K562 (cell line): ENCODE measurements at regions not wholly inside any gene's neighbourhood (a gene's known extent, or its start where the extent isn't known, plus 50 kb on each side); places are given as distances from the start of the nearest gene placed in this dataset.

Source experiments
- ATAC-seq: fragments of 200-7000 bp; cut with Tn5 transposase; 3 replicates; pipeline ENCODE4 v1.9.1; 2020; ENCODE audit warnings: moderate library complexity
- BruUV-seq: library from RNA; stranded (reverse); fragments of 400-500 nt; replicated peaks from 2 replicates; lab custom pipeline; 2021; lab: Mats Ljungman, UMichigan
- CTCF ChIA-PET: fragments of 300-600 bp; formaldehyde crosslinking; extraction: SDS; loops from one replicate; lab custom pipeline; 2021; ENCODE audit warnings: low intra/inter-chr PET ratio; lab: Yijun Ruan, JAX
- POLR2A ChIA-PET: fragments of 300-600, 350-650 bp; sonication (Branson Sonifier 250); formaldehyde crosslinking; extraction: SDS; loops from one replicate; lab custom pipeline; 2021; ENCODE audit warnings: antibody characterized with exemption, inconsistent platforms; lab: Yijun Ruan, JAX
- DNase-seq, 4 experiments: peaks; one replicate each; pipeline versions ENCODE4 v3.0.0 to v3.0.0-alpha.2; 2011 to 2018; ENCODE audit warnings: low spot score in 3 of 4, mixed read lengths in 3 of 4; ENCODE audit errors: extremely low read depth in 1 of 4
- FAIRE-seq: peaks from 2 replicates; lab custom pipeline; 2011; peaks lifted over from hg19 to GRCh38; lab: Jason Lieb, UNC
- H2AFZ ChIP-seq: 2 replicates; pipeline ENCODE4 v1.6.0; 2011; ENCODE audit warnings: low read depth, low read length, control low read depth, inconsistent platforms
- H3K27ac ChIP-seq: fragments of 200-600 bp; 3 replicates; pipeline ENCODE4 v1.8.0; 2011; ENCODE audit warnings: low read depth, mild to moderate bottlenecking, control low read depth, inconsistent platforms, low read length, moderate library complexity, mixed read lengths; ENCODE audit errors: extremely low read depth
- H3K27me3 ChIP-seq, 2 experiments: fragments of 300-600 bp in 1 of 2; 2 replicates in 1 of 2; 3 replicates in 1 of 2; pipeline versions ENCODE4 v1.6.0 to v1.8.0; 2011; ENCODE audit warnings: inconsistent platforms in 2 of 2, low read length in 2 of 2, mild to moderate bottlenecking in 1 of 2, mixed read lengths in 1 of 2, moderate library complexity in 1 of 2; ENCODE audit not compliant: control insufficient read depth in 2 of 2, insufficient read depth in 2 of 2
- H3K36me3 ChIP-seq: fragments of 300-600 bp; 3 replicates; pipeline ENCODE4 v1.8.0; 2011; ENCODE audit warnings: mild to moderate bottlenecking, low read length, inconsistent platforms; ENCODE audit not compliant: control insufficient read depth, insufficient read depth
- H3K4me1 ChIP-seq, 2 experiments: fragments of 200-600 bp in 1 of 2; replicated peaks in 1 of 2; 2 replicates in 1 of 2; 3 replicates in 1 of 2; pipeline versions ENCODE4 v1.5.1 to v1.8.0; 2011; ENCODE audit warnings: inconsistent platforms in 2 of 2, low read length in 2 of 2, mild to moderate bottlenecking in 1 of 2, mixed read lengths in 1 of 2, moderate library complexity in 1 of 2; ENCODE audit not compliant: control insufficient read depth in 2 of 2, insufficient read depth in 2 of 2
- H3K4me2 ChIP-seq: 2 replicates; pipeline ENCODE4 v1.6.1; 2011; ENCODE audit warnings: low read length, control low read depth, inconsistent platforms, mixed read lengths; ENCODE audit not compliant: insufficient read depth
- H3K4me3 ChIP-seq: fragments of 200-600 bp; sonication (generic), shearing (Covaris generic); 2 replicates; pipeline ENCODE4 v1.5.1; 2016; ENCODE audit warnings: control low read depth, inconsistent platforms
- H3K79me2 ChIP-seq: fragments of 200-600 bp; 3 replicates; pipeline ENCODE4 v1.8.0; 2011; ENCODE audit warnings: low read length, inconsistent platforms; ENCODE audit not compliant: control insufficient read depth, insufficient read depth
- H3K9ac ChIP-seq, 2 experiments: 2 replicates each; pipeline versions ENCODE4 v1.6.0 to v1.6.1; 2011; ENCODE audit warnings: low read depth in 2 of 2, low read length in 2 of 2, control low read depth in 1 of 2, inconsistent platforms in 1 of 2, mild to moderate bottlenecking in 1 of 2, mixed read lengths in 1 of 2; ENCODE audit not compliant: insufficient read depth in 1 of 2
- H3K9me1 ChIP-seq: one replicate; pipeline ENCODE4 v1.6.0; 2011; ENCODE audit warnings: inconsistent platforms, mild to moderate bottlenecking, low read length, moderate library complexity; ENCODE audit not compliant: control insufficient read depth, insufficient read depth
- H3K9me3 ChIP-seq: replicated peaks from 2 replicates; pipeline ENCODE4 v1.5.1; 2011; ENCODE audit warnings: low read depth, low read length, inconsistent platforms; ENCODE audit not compliant: control insufficient read depth, insufficient read depth
- H4K20me1 ChIP-seq: replicated peaks from 2 replicates; pipeline ENCODE4 v1.6.1; 2011; ENCODE audit warnings: low read length, inconsistent platforms, mixed read lengths; ENCODE audit not compliant: control insufficient read depth, insufficient read depth
- BRD4 ChIP-seq: fragments of 200-600 bp; sonication (generic); IDR thresholded peaks from 2 replicates; pipeline ENCODE4 v1.6.1; 2017; ENCODE audit warnings: inconsistent platforms
- DEAF1 ChIP-seq: fragments of 450-650 bp; formaldehyde crosslinking; IDR thresholded peaks from 2 replicates; pipeline ENCODE4 v1.4.0; 2020; ENCODE audit warnings: mild to moderate bottlenecking, moderate library complexity
- HDAC6 ChIP-seq: IDR thresholded peaks from 2 replicates; pipeline ENCODE4 v1.6.1; 2012; ENCODE audit warnings: low read depth, mild to moderate bottlenecking, control low read depth, inconsistent platforms, low read length, moderate library complexity
- HMGXB4 ChIP-seq: sonication (generic); formaldehyde crosslinking; IDR thresholded peaks from 2 replicates; pipeline ENCODE4 v1.8.1; 2023; ENCODE audit warnings: mild to moderate bottlenecking, missing genetic modification reagents
- MECOM ChIP-seq: fragments of 250-450 bp; sonication (Bioruptor Pico); IDR thresholded peaks from 2 replicates; pipeline ENCODE4 v1.8.0; 2022; ENCODE audit warnings: inconsistent platforms
- TCF15 ChIP-seq: fragments of 250-450 bp; sonication (Bioruptor Pico); IDR thresholded peaks from 2 replicates; pipeline ENCODE4 v1.8.0; 2022; ENCODE audit warnings: moderate library complexity, mild to moderate bottlenecking, inconsistent platforms
- ZFP91 ChIP-seq: sonication (generic); formaldehyde crosslinking; IDR thresholded peaks from 2 replicates; pipeline ENCODE4 v1.8.0; 2022; ENCODE audit warnings: mild to moderate bottlenecking, missing genetic modification reagents
- ZNF318 ChIP-seq, 2 experiments: fragments of 450-650 bp; IDR thresholded peaks; 2 replicates each; pipeline ENCODE4 v1.6.1; 2016; ENCODE audit warnings: mild to moderate bottlenecking in 2 of 2, borderline replicate concordance in 1 of 2, low read depth in 1 of 2, moderate library complexity in 1 of 2
- ZNF778 ChIP-seq: fragments of 450-650 bp; formaldehyde crosslinking; IDR thresholded peaks from 2 replicates; pipeline ENCODE4 v1.4.0; 2020; ENCODE audit warnings: mild to moderate bottlenecking, moderate library complexity
- WGBS: fragments of 100-300 bp; shearing (Covaris generic); methylation state at CpG from one replicate; pipeline ENCODE4 v1.1.6; 2016; ENCODE audit warnings: low coverage, mixed read lengths; ENCODE audit not compliant: insufficient coverage; ENCODE audit errors: missing lambda C conversion rate; 5-methylcytosine and 5-hydroxymethylcytosine counted together
- in situ Hi-C: fragments of 300-500 bp; cut with MboI; formaldehyde crosslinking; loops from 4 replicates; pipeline ENCODE4 v1.15.0; 2018; ENCODE audit warnings: inconsistent platforms, mixed read lengths
- intact Hi-C: fragments of 100-400 bp; cut with micrococcal nuclease; formaldehyde crosslinking; loops from 2 replicates; pipeline ENCODE4 v1.14.2; 2022

- H3K4me1 ChIP-seq: no peaks in the 10 kb centered on the region
- H3K9ac ChIP-seq: no peak overlapping the region
- no peaks in the 10 kb centered on the region for H3K36me3 ChIP-seq
- no peaks in the 10 kb centered on the region for H3K9me1 ChIP-seq
- CTCF ChIA-PET: no interaction called here
- FAIRE-seq: no peak
- DNase-seq: no peak
- no peak overlapping the region for H3K27ac ChIP-seq
- H3K79me2 ChIP-seq: no peaks in the 10 kb centered on the region
- H3K4me2 ChIP-seq: no peak overlapping the region
- H3K4me3 ChIP-seq: no peak overlapping the region
- H3K27me3 ChIP-seq: no peaks in the 10 kb centered on the region
- 11% methylated on average over 3 of the region's 3 CpGs for WGBS
- H2AFZ ChIP-seq: no peak overlapping the region
- in situ Hi-C loops (no loop called here), intact Hi-C loops (no loop called here)
- no TSS peak for BruUV-seq
- H4K20me1 ChIP-seq: no peaks in the 10 kb centered on the region
- POLR2A ChIA-PET: no interaction called here
- ATAC-seq: no peak
- H3K9me3 ChIP-seq: no peaks in the 10 kb centered on the region
- TF ChIP-seq MECOM (no peak), HDAC6 (no peak), DEAF1 (CRISPR knock-in tag) (no peak), ZFP91 (CRISPR knock-in tag) (no peak), ZNF778 (CRISPR knock-in tag) (no peak), TCF15 (no peak), ZNF318 (IDR thresholded peaks at IDR 0.05; ENCODE audit: borderline replicate concordance in 1 of 2, low read depth in 1 of 2) (no peak), BRD4 (no peak), HMGXB4 (CRISPR knock-in tag) (no peak)
These were observed 64.3 kb upstream of the VANGL1 start for GRCh38 chr1:115577513-115577912.
